OCI-LY7 (cell line): ENCODE measurements at regions not wholly inside any gene's neighbourhood (a gene's known extent, or its start where the extent isn't known, plus 50 kb on each side); places are given as distances from the start of the nearest gene placed in this dataset.

Experiments
- EZH2phosphoT487 ChIP-seq: fragments of 200-600 bp; sonication (generic); IDR thresholded peaks from 2 replicates; pipeline ENCODE4 v1.6.1; 2018; ENCODE audit warnings: low read depth, borderline replicate concordance, mild to moderate bottlenecking, mixed run types, antibody characterized with exemption, low read length, moderate library complexity, mixed read lengths
- TF ChIP-seq, protein P1 (sequence below): fragments of 200-600 bp; sonication (generic); conservative IDR thresholded peaks from 2 replicates; pipeline ENCODE4 v1.5.1; 2014; ENCODE audit warnings: mild to moderate bottlenecking, antibody characterized with exemption, low read length, moderate library complexity, mixed read lengths

DNA sequence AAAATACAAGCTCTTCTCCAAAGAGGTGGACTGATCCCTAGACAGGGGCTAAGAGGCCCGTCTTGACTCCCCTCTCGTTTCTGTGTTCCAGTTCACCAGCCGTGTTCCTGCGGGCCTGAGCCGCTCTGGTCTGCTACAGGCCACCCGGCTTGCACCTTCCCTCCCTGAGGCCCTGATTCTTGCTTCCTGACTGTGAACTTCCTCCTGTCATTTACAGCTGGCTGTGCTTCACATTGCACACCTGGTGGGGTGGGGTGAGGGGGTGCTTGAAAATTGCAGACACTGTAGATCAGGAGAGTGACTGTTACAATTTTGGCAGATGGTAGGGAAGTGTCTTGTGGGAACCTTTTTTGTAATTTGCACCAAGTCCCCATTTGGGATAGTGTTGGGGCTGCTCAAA lies 64.4 kb downstream of the TSN start:
- TF ChIP-seq, protein P1, sequence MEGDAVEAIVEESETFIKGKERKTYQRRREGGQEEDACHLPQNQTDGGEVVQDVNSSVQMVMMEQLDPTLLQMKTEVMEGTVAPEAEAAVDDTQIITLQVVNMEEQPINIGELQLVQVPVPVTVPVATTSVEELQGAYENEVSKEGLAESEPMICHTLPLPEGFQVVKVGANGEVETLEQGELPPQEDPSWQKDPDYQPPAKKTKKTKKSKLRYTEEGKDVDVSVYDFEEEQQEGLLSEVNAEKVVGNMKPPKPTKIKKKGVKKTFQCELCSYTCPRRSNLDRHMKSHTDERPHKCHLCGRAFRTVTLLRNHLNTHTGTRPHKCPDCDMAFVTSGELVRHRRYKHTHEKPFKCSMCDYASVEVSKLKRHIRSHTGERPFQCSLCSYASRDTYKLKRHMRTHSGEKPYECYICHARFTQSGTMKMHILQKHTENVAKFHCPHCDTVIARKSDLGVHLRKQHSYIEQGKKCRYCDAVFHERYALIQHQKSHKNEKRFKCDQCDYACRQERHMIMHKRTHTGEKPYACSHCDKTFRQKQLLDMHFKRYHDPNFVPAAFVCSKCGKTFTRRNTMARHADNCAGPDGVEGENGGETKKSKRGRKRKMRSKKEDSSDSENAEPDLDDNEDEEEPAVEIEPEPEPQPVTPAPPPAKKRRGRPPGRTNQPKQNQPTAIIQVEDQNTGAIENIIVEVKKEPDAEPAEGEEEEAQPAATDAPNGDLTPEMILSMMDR: no peak
- no peak for TF ChIP-seq EZH2phosphoT487
